NB4 (cell line): ENCODE measurements at regions not wholly inside any gene's neighbourhood (a gene's known extent, or its start where the extent isn't known, plus 50 kb on each side); places are given as distances from the start of the nearest gene placed in this dataset.

ENCODE experiments used
- DNase-seq: peaks from one replicate; pipeline ENCODE4 v3.0.0; 2010; ENCODE audit warnings: low read depth
- H3K4me3 ChIP-seq: one replicate; pipeline ENCODE4 v1.5.1; 2011; ENCODE audit warnings: mild to moderate bottlenecking, low read depth, low read length, moderate library complexity
- CTCF ChIP-seq: IDR thresholded peaks from one replicate; pipeline ENCODE4 v1.5.1; 2012; ENCODE audit warnings: low read depth, low read length
- MAX ChIP-seq: IDR thresholded peaks from 2 replicates; pipeline ENCODE4 v1.6.1; 2011; ENCODE audit warnings: low read depth, low read length
- MYC ChIP-seq: IDR thresholded peaks from 2 replicates; pipeline ENCODE4 v1.6.1; 2011; ENCODE audit warnings: low read depth, low read length
- POLR2A ChIP-seq: IDR thresholded peaks from 2 replicates; pipeline ENCODE4 v1.6.1; 2011; ENCODE audit warnings: mild to moderate bottlenecking; ENCODE audit not compliant: insufficient read length; ENCODE audit errors: extremely low read depth

- no peak overlapping the region for H3K4me3 ChIP-seq
- DNase-seq: no peak
- TF ChIP-seq MYC (no peak), POLR2A (no peak), MAX (no peak), CTCF (no peak)
Observed at GRCh38 chr1:63142001-63142400, 180.4 kb upstream of the FOXD3 start.

GRCh38 chr1:63143482-63143881, 178.9 kb upstream of the FOXD3 start:
- no peak for TF ChIP-seq CTCF
- TF ChIP-seq MYC: no peak
- no peak for TF ChIP-seq POLR2A
- TF ChIP-seq MAX: no peak
- no peak for DNase-seq
- no peak overlapping the region for H3K4me3 ChIP-seq

- no peak for DNase-seq
- no peak overlapping the region for H3K4me3 ChIP-seq
- TF ChIP-seq MYC (no peak), MAX (no peak), POLR2A (no peak), CTCF (no peak)
Observed at GRCh38 chr1:63147783-63148182, 174.6 kb upstream of the FOXD3 start.

- peak; percentile 33 for DNase-seq
- no peak overlapping the region for H3K4me3 ChIP-seq
- TF ChIP-seq CTCF: peak; percentile 64
- TF ChIP-seq MYC: no peak
Observed at GRCh38 chr1:63148825-63149645, 173.3 kb upstream of the FOXD3 start.

- DNase-seq: no peak
- TF ChIP-seq CTCF (no peak), MYC (no peak), POLR2A (no peak), MAX (no peak)
- no peak overlapping the region for H3K4me3 ChIP-seq
Observed at GRCh38 chr1:63152572-63152971, 169.8 kb upstream of the FOXD3 start.

GRCh38 chr1:63155437-63155836, 166.9 kb upstream of the FOXD3 start:
- no peak for DNase-seq
- H3K4me3 ChIP-seq: no peak overlapping the region
- TF ChIP-seq POLR2A: no peak
- no peak for TF ChIP-seq CTCF
- no peak for TF ChIP-seq MAX
- TF ChIP-seq MYC: no peak
